WI38 (cell line): ENCODE measurements at regions not wholly inside any gene's neighbourhood (a gene's known extent, or its start where the extent isn't known, plus 50 kb on each side); places are given as distances from the start of the nearest gene placed in this dataset.

ENCODE experiments used
- H3K4me3 ChIP-seq: 2 replicates; pipeline ENCODE4 v1.5.1; 2011; ENCODE audit warnings: low read depth, mild to moderate bottlenecking, control low read depth, low read length
- CTCF ChIP-seq: IDR thresholded peaks from 2 replicates; pipeline ENCODE4 v1.5.1; 2012; ENCODE audit warnings: low read depth, mild to moderate bottlenecking, control low read depth, low read length

- no peak overlapping the region for H3K4me3 ChIP-seq
- no peak for TF ChIP-seq CTCF
Measured at GRCh38 chr13:26899202-26899601, 138.6 kb upstream of the GPR12 start.

- TF ChIP-seq CTCF = no peak
- no peak overlapping the region for H3K4me3 ChIP-seq
Measured at GRCh38 chr13:26897706-26898550, 137.3 kb upstream of the GPR12 start.

- no peak for TF ChIP-seq CTCF
- H3K4me3 ChIP-seq = no peak overlapping the region
Measured at GRCh38 chr13:26896986-26897668, 136.5 kb upstream of the GPR12 start.

GRCh38 chr13:26895808-26896466 lies 135.4 kb upstream of the GPR12 start:
- no peak overlapping the region for H3K4me3 ChIP-seq
- no peak for TF ChIP-seq CTCF

- no peak overlapping the region for H3K4me3 ChIP-seq
- TF ChIP-seq CTCF = no peak
Measured at GRCh38 chr13:26895081-26895807, 134.7 kb upstream of the GPR12 start.

- TF ChIP-seq CTCF = no peak
- H3K4me3 ChIP-seq = no peak overlapping the region
Measured at GRCh38 chr13:26888632-26889031, 128.0 kb upstream of the GPR12 start.
